Glomerular visceral epithelial cell (primary cell): ENCODE measurements at regions not wholly inside any gene's neighbourhood (a gene's known extent, or its start where the extent isn't known, plus 50 kb on each side); places are given as distances from the start of the nearest gene placed in this dataset.
A peak's percentile ranks its signal among the peaks of the same experiment; 100 is the strongest.

Source experiments
- DNase-seq: peaks from one replicate; pipeline ENCODE4 v3.0.0-alpha.2; 2016; ENCODE audit errors: extremely low spot score

DNA sequence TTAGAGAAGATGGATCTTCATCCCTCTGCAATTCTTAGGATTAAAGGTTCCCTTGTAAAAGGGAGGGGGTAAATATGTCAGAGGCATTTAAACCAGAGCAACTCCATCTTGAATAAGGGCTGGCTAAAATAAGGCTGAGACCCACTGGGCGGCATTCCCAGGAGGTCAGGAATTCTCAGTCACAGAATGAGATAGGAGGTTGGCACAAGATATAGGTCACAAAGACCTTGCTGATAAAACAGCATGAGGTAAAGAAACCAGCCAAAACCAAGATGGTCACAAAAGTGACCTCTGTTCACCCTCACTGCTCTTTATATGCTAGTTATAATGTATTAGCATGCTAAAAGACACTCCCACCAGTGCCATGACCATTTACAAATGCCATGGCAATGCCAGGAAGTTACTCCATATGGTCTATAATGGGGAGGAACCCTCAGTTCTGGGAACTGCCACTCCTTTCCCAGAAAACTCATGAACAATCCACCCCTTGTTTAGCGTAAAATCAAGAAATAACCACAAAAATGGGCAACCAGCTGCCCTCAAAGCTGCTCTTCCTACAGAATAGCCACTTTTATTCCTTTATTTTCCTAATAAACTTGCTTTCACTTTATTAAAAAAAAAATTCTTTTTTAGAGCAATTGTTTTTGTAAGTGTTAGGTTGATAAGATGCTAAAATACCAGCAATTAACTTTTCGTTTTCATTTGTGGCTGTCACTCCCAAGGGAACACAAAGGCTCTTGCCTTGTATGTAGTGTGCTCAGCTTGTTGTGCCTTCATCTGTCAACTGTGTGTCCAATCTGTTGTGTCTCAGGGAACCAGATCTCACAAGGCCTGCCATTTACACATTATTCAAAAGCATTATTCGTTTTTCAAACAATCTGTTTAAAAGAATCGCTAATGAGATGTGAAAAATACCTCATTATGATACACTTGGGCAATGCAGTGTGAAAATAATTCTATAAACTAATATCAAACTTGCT, 205.2 kb upstream of the RGPD4 start:
- DNase-seq = no peak

DNA sequence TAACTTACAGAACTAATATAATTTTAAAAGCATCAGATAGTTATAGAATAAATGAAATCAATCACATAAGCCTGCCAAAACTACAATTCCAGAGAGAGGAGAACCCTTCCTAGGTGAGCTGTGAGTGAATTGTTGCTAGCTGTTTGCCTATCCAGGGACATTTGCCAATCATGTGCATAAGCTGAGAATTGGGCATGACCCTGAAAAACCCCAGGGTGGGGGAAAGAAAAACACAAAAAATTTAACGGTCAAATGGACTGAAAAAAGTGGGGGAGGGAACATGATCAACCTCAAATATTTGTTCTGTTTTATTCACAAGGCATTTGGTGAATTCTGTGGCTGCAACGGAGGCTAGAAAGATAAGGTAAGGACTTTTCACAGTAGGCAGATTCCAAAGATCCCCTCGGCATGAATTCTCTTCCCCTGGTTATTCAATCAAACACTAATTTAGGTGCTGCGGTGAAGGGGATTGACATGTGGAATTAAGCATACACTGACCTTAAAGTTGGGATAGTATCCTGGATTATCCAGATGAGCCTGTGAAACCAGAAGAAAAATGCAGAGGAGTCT, 203.9 kb upstream of the RGPD4 start:
- no peak for DNase-seq

DNA sequence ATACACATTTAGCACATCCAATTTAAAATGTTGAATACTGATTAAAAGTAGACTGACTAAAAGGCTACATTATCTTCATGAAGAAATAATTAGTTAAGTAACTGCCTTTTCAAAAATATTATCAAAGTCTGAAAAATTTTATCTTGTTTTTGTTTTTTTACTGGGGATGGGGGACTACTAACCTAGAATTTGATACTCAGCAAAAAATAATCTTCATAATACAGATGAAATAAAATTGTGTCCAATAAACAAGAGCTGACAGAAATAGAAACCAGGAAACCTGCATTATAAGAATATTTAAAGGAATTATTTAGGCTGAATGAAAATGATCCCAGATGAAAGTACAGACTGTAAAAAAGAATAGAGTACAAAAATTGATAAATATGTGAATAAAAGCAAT, 200.7 kb upstream of the RGPD4 start:
- DNase-seq = no peak

DNA sequence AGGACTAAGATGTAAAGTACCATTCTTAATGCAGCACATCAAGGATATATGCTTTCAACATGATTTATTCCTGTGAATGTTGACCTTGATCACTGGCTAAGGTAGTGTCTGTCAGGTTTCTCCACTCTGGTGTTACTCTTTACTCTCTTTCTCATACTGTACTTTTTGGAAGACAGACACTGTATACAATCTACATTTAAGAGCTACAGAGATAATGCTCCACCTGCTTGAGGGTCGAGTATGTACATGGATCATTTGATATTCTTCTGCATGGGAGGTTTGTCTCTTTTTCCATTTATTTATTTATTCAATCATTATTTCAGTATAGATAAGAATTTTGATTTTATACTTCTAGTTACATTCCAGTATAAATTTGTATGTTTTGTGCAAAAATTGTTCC, 199.5 kb upstream of the RGPD4 start:
- no peak for DNase-seq

DNA sequence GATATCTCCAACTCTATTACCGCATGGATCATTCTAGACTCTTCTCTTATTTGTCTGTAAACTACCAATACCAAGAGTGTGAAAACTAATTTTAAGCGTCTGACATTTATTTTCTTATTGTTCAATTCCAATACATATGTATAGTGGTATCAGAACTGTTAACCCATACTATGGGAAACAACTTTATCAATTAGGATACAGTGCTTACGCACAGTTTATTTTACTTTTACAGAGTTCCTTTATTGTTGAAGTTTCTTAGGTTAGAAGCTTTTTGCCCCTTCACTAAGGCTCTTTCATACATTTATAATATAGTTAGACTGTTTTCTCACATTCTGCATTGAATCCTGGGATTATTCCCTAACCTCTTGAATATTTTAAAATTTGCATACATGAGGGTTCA, 198.8 kb upstream of the RGPD4 start:
- no peak for DNase-seq

DNA sequence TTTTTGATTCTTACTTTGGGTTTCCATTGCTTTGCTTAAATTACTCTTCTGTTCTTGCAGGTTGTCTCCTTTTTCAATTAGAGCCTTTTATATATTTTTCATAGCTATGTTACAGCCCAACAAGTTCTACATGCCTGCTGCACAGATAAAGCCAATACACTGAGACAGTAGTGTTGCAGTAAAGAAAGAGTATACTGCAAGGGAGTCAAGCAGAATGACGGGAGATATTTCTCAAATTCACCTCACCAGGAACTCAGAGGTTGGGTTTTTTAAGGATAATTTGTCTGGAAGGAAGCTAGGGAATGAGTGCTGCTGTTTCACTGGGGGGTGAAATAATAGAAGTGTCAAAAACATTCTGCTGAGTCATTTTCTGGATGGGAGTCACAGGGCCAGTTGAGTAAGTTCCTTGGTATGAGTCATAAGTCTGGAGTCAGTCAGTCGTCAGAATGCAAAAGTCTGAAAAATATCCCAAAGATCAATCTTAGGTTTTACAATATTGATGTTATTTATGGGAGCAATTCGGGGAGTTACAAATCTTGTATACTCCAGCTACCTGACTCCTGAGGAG, 193.0 kb upstream of the RGPD4 start:
- peak; percentile 53 for DNase-seq

DNA sequence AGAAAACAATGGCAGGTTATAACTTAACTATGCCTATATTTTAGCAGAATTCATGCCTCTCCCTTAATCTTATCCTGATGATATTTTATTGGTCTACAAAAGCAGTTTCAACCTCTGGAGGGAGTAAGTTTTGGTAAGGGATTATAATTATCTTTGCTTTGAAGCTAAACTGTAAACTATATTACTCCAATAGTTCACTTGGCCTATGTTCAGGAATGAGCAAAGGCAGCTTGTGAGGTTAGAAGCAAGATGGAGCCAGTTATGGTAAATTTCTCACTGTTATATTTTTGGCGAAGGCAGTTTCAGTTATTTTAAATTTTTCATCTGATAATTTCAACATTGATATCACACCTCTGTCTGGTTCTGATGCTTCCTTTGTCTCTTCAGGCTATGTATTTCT, 192.5 kb upstream of the RGPD4 start:
- DNase-seq = no peak

DNA sequence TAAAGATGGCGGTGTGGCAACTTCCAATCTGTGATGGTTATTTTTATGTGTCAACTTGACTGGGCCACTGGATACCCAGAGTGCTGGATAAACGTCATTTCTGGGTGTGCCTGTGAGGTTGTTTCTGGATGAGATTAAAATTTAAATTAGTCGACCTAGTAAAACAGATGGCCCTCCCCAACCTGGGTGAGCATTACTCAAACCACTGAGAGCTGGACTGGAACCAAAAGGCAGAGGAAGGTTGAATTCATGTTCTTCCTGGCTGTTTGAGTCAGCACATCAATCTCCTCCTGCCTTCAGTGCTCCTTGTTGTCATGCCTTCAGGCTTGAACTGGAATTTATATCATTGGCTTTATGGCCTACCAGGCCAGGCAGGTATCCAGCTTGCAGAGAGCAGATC, 190.8 kb upstream of the RGPD4 start:
- DNase-seq = peak; percentile 40

DNA sequence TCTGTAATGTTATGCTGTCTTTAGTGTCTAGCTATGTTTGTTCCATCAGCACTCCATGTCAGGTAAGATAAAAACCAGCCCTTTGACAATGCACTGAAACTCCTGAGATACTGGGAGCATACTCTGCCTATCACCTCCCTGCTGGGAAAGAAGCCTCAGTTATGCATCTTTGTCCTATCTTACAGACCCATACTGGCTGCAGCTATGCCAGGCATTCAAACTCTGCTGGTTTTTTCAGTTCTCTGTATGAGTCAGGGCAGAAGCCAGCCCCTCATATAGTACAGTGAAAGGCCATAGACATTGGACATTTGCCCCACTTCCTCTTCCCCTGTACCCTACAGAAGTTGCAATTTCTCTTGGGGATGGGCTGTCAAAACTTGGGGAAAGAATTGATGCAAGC, 181.1 kb upstream of the RGPD4 start:
- DNase-seq = no peak

DNA sequence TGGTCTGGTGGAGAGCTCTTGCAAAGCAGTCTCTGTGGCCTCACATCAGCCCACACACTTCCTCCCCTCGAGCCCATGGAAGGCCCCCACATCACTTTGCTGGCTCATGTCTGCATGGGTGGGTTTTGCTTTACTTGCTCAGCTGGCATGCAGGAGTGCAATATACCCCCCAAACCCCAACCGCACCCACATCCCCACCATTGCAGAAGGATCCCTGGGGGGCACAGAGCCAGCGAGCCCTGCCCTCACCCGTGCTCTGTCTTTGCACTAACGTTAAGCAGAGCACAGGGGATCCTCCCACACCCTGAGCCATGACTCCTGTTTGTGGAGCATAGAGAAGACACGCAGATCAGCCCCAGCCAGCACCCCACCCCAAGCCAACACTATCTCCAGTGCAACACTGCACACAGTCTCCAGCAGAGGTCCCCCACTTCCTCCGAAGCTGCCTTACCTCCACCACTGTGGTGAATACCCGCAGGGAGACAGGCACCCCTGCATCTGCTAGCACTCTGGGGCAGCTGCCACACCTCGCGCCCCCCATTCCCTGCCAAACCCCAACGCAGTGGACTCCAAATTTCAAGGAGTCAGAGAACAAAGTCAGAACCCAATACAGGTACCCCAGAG, 177.8 kb upstream of the RGPD4 start:
- no peak for DNase-seq

DNA sequence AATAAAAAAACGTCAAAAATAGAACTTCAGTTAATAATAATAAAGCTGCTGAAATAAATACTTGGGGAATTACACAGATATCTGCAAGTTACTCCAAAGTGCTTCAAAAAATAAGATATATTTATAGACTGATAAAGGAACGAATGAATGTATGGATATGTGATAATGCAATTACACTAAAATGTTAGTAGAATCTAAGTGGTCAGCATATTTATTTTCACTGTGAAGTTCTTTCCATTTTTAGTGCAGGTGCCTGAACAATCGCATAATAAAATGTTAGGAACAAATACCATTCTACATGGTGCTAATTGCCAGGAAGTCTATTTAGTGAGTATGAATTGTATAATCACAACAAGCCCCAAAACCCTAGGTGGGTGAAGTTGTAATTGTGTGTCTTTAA, 169.6 kb upstream of the RGPD4 start:
- no peak for DNase-seq

DNA sequence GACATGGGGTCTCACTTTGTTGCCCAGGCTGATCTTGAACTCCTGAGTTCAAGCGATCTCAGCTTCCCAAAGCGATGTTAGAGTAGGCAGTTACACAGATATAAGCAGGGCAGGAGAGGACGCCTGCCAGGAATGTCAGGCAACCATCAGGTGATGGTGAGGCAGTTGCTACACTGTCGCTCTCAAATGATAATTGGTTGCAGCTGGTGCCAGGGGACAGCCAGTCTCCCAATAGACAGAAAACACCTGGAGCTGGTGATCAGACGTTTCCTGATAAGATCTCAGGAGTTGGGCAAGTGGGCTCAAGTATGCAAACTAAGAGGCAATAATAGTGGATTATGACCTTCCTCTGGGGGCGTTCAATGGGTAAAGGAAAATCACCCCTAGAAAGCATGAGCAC, 163.1 kb upstream of the RGPD4 start:
- DNase-seq = no peak

DNA sequence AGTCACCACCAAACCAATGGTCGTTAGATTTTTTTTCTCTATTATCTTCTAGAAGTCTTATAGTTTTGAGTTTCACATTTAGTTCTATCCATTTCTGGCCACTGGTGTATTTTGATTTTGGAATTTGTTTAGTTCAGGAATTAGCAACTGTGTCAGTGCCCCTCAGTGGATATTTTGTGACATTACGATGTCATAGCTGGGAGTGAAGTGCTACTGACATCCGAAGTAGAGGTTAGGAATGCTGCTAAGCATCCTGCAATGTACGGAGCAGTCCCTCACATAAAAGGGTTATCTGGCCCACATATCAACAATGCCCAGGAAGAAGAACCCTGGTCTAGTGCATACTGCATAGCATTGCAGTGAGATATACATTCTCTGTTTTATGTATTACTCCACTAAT, 157.4 kb upstream of the RGPD4 start:
- DNase-seq = peak; percentile 23

DNA sequence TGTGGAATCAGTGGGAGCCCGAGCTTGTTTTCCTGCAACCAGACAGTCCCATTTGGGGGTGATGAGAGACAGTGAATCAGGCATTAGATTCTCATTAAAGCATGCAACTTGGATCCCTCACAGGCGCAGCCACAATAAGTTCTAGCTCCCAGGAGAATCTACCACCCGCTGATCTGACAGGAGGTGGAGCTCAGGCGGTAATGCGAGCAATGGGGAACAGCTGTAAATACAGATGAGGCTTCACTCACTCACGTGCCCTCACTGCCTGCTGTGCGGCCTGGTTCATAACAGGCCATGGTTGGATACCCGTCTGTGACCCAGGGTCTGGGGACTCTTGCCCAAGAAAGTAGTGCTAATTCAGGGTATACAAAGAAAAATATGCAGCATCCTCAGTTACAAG, 144.8 kb upstream of the RGPD4 start:
- DNase-seq = no peak

DNA sequence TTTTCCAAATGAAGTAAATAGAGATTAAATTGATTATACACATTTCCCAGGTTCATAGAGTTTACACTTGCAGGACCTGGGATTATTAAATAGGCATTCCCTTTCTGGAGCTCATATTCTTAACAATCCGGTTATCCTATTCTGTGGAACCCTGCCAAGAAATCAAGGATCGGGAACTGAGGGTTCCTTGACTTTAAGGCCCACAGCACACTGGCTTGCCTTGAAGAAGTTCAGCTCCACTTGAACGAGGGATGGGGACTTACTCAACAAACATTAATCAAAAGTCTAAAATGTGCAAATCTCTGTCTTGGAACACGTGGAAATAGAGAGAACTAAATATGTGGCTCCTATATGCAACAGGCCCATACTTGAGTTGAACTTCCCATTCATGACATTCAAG, 142.3 kb upstream of the RGPD4 start:
- no peak for DNase-seq

DNA sequence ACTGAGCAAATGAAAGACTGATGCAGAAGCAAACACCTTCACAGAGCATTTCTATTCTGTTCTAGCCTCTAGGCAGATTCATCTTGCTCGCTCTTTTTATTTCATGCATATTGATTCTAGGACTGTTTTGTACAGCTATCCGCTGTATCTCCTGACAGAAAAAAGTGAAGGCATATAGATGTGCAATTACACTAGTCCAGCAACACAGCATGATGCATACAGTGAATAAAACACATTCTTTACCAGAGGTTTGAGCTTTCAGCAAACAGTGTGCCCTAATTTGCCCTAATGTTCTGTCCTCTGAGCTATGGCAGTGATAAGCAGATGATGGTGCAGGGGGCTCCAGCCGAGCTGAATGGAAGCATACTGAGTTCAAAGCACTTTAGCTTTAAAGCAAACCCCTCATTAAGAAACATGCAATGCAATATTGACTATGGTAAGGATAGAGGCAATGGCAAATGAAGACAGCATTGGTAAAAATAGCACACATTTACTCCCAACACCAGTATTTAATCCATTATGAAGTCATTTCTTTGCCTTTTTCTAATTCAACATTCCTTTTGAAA, 141.2 kb upstream of the RGPD4 start:
- no peak for DNase-seq

DNA sequence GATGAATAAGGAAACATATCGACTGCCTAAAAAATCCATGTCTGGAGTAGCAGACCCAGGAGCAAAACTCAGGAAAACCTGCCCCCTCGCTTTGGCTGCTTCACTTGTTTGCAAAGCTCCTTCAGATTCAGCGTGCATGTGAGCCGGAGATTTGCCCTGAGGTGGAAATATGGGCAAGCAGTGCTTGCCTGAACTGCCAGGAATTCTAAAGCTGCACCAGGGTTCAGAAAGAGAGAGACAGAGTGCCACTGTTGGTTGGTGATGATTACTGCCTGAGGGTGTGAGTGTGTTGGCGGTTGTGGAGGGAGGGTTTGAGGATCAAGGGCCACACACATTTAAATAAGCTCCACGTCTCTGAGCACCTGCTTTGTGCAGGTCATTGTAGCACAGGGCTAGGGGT, 139.6 kb upstream of the RGPD4 start:
- DNase-seq = no peak

DNA sequence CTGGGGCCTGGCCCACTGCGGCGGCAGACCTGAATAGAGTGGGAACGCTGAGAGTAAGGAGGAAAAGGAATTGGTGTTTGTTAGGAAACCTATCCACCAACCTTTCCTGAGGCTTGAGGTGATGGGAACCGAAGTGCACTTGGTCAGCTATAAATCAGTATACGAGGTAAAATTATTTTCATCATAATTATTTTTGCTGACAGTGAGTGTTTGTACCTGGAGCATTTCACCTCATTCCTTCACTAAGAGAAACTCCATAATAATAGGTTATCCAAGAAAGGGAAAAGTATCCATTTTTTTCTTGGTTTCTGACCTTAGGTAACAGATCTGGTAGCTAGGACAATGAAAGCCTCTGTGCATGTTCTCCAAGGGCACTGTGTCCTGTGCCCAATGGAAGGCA, 138.6 kb upstream of the RGPD4 start:
- DNase-seq = no peak

DNA sequence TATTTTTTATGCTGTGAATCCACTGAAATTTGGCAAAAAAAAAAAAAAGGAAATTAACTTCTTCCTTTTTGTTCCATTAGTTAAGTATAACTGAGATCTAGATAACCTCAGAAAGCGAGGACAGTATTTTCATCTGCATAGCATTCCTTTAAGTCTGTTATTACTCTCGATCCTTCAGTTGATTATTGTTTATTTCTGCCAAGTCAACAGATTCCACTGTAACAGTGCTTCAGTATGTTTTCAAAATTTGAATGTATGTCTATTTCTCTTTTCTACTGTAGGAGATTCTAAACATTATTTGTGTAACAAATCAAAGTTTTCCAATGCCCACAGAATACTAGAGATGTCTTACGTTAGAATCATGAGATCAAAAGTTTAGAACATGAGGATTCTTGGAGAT, 133.1 kb upstream of the RGPD4 start:
- DNase-seq = no peak

DNA sequence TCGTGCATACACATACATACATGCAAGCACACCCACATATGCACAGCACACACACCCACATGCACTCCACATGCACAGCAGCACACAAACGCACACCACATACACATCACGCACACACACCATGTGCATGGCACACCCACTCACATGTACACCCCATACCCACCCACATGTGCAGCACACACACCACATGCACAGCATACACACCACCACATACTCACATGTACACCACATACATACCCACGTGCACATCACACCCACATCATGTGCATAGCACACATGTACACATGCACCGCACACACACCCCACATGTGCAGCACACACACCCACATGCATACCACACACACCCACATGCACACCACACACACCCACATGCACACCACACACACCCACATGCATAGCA, 132.0 kb upstream of the RGPD4 start:
- no peak for DNase-seq

DNA sequence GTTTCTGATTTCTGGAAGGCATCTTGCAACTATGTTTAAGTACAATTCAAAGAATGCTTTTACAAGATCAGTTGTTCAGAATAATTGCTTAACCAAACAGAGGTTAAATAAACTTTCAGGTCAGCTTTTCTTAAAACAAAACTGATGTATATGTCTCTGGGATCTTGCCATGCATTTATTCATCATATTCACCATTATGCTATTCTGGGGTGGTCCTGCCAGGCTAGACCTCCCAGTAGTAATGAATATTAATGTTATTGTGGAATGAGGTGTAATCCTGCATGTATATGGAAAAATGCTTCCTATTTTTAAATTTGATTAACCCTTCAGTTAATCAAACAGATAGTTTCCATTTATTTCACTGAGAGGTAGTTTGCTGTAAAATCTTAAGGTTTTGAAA, 129.3 kb upstream of the RGPD4 start:
- no peak for DNase-seq

DNA sequence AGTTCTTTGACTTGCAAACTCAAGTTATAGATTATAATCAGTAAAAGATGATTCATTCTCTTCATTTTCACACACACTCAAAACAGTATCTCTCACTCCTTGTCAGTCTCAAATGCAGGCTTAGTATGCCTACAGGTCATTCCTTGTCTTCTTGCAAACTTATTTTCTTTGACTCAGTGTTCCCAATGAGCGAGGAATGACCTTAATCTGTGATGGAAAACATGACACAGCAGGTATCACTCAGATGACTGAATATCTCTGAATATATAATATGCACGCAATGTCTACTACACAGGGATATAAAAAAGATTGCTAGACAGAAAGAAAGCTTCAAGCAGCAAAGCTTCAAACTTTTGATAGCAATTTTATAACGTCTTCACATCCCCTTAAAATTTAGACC, 127.8 kb upstream of the RGPD4 start:
- DNase-seq = no peak
